HG03108 (cell line): ENCODE measurements at regions not wholly inside any gene's neighbourhood (a gene's known extent, or its start where the extent isn't known, plus 50 kb on each side); places are given as distances from the start of the nearest gene placed in this dataset.

ENCODE experiments used
- ATAC-seq: cut with Tn5 transposase; IDR thresholded peaks from one replicate; pipeline ENCODE4 v1.9.1; 2021; ENCODE audit warnings: moderate library complexity; ENCODE audit not compliant: unreplicated experiment

DNA sequence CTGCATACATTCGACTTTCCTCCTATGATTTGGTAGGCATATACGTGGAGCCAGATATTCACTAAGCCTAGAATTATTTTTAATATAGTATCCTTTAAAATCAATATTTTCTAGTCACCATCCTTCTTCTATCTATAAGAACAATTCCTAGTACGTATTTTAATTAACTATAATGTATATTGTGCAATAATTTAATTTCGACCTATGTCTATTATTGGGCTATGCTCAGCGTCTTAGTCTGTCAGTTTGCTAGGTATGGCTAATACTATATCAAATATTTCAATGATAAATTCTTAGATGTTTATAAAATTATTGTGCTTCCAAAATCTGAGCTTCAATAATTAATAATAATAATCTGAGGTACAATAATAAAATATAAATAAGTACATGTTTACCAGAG, 705.3 kb downstream of the PRELID2 start:
- ATAC-seq, result no peak

DNA sequence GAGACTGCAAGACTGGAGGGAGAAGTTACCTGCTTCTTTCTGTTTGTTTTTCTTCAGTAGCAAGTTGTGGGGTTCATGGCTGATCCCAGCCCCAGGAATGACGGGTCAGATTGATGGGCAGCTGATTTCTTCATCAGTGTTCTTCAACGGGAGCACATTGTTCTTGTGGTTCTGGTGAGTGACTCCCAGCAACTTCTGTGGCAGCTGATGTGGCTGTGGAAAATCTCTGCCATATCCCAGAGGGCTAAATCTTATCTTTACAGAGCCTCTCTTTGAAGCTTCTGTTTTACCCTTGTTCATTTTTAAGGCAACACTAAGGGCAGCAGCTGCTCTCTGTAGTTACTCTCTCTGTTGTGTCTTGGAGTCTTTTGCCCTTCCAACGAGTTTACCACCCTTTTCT, 710.3 kb downstream of the PRELID2 start:
- no peak for ATAC-seq

- no peak for ATAC-seq
Measured at GRCh38 chr5:145118611-145119010, 716.5 kb downstream of the PRELID2 start.

DNA sequence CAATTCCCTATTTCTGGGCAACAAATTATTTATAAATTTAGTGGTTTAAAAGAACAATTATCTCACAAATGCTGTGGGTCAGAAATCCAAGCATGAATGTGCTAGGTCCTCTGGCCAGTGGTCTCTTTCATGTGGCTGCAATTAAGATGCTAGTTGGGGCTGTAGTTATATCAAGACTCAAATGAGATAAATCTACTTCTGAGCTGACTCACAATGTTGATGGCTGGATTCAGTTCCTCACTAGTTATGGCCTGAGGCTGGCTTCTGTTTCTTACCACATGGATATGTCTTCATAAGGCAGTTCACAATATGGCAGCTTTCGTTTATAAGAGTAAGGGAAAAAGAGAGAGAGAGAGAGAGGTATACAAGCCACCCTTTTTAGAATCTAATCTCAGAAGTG, 717.0 kb downstream of the PRELID2 start:
- ATAC-seq, result no peak

GRCh38 chr5:145117285-145117684, 717.9 kb downstream of the PRELID2 start:
- no peak for ATAC-seq

DNA sequence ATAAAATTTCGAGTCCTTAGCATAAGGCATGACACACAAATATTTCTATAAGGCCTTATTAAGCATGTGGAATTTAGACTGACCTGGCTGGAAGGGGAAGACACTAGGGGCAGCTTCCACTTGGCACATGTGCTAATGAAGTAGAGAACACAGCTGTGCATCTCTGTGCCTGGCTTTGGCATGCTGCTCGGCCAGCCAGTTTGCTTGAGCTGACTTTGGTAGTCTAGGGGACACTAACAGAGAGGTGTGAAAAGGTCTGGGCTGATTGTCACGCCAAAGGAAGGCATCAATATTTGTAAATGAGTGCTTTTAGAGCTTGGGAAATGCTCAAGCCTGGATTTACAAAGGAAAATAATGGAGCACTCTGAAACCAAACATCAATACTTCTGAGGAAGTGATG, 723.7 kb downstream of the PRELID2 start:
- ATAC-seq, result no peak

DNA sequence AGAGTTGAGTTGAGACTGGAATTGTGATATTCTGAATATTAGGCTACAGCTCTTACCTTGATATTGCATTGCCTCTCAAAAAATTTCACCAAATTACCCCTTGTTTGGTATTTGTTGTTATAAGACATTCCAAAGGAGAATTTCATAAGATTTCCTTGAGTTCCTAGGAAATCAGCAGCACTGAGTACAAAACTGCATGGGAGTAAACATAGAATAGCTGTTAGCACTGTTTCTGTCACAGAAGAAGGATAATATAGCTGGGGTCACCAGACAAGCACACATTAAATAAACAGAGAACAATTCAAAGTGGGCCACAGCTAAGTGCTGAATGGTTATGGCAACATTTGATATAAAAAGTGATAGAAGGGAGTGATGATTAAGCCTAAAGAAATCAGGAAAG, 724.3 kb downstream of the PRELID2 start:
- ATAC-seq, result no peak

DNA sequence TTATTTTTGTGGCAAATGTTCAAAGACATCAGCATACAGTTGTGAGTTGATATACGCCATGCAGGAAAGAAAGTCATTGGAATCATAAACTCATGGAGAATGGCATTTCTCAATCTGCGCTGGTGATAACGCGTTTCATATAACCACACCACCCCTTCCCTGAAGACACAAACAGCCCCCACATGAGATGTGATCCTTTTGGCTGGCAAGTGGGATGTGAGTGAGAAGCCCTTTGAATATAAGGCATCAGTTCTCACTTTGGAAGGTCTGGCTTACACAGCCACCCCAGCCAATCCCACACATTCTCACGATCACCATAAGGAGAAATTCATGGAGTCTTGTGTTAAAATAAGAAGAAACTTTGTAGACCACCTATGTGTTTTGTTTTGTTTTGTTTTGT, 725.0 kb downstream of the PRELID2 start:
- no peak for ATAC-seq

GRCh38 chr5:145105384-145105783, 729.8 kb downstream of the PRELID2 start:
- no peak for ATAC-seq

GRCh38 chr5:145104106-145104505, 731.0 kb downstream of the PRELID2 start:
- no peak for ATAC-seq

- ATAC-seq, result no peak
Measured at GRCh38 chr5:145101246-145101645, 733.9 kb downstream of the PRELID2 start.

DNA sequence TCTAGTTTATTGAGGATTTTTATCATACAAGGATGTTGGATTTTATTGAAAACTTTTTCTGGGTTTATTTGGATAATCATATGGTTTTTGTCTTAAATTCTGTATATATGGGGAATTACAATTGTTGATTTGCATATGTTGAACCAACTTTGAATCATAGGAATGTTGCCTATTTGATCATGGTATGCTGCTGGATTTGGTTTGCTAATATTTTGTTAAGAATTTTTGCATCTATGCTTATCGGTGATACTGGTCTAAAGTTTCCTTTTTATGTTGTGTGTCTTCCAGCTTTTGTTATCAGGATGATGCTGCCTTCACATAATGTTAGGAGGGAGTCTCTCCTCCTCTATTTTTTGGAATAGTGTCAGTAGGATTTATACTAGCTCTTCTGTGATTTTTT, 745.0 kb downstream of the PRELID2 start:
- ATAC-seq, result no peak

- no peak for ATAC-seq
Measured at GRCh38 chr5:145084834-145085233, 750.3 kb downstream of the PRELID2 start.

DNA sequence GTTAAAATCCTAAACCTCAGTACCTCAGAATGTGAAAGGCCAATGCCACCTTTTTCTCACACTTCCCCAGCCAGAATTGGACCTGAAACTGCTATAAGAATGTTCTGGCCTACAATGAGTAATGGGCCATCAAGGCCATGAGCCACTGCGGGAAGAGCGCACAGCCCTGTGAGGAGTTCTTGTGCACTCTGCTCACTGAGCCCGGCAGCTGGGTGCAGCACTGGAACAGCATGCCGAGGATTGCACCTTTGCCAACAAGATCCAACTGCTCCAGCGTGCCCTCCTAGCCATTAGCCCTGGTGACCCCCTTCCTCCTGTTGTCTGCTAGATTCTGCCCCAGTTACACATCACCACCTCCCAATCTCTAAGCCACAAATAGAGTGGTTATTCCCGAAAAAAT, 758.1 kb downstream of the PRELID2 start:
- no peak for ATAC-seq

- no peak for ATAC-seq
Measured at GRCh38 chr5:145076040-145076439, 759.1 kb downstream of the PRELID2 start.

- no peak for ATAC-seq
Measured at GRCh38 chr5:145072889-145073288, 762.3 kb downstream of the PRELID2 start.

DNA sequence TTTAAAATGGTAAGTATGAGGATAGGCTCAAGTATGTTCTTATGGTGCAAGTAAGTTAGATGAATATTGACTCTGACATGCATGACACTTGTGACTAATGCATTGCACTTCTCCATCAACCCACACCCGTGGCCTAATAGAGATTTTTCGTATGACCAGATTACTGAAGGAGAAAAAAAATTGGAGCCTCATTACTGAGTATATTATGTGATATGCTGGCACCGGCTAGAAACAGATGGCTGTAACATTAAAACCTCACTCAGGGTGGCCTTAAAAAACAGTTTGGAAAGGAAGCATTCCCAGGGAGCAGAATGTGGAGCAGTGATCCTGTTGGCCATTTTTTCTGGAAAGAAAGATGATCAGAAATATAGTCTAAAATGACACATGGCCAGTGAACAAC, 766.4 kb downstream of the PRELID2 start:
- ATAC-seq, result no peak

- ATAC-seq, result no peak
Measured at GRCh38 chr5:145062280-145063062, 772.7 kb downstream of the PRELID2 start.

DNA sequence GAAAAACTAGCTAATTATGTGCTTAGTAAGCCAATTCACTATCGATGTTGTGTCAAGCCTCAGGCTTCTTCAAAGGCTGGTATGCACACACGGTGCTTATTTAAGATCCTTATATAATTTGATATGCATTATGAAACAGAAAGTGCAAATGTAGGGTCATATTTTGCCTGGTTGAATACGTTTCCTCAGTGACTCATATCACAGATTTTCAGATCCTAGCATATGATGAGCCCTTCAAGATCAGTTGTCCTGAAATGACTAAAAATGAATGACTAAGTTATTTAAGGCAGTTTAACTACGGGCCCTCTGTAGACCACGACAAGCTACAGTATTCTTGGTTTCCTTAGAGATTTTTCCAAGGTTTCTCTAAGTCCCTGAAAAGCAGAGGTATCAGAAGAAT, 778.3 kb downstream of the PRELID2 start:
- peak; percentile 98 for ATAC-seq

DNA sequence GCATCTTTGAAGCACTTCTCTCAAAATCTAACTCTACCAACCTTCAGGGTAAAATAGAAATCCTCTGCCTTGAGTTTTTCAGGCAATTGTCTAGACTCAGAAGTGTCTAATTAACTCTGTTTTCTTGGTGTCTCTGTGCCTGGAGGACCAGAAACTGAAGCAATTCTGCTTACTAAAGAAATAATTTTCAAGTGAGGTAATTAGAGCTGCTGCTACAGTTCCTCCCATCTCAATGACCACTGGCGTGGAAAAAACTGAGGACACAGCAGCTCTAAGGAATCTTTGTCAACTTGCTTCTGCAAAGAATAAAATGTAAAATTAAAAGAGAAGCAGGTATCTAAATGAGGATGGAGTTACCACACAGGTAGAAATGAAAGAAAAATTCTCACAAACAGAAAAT, 785.0 kb downstream of the PRELID2 start:
- no peak for ATAC-seq

DNA sequence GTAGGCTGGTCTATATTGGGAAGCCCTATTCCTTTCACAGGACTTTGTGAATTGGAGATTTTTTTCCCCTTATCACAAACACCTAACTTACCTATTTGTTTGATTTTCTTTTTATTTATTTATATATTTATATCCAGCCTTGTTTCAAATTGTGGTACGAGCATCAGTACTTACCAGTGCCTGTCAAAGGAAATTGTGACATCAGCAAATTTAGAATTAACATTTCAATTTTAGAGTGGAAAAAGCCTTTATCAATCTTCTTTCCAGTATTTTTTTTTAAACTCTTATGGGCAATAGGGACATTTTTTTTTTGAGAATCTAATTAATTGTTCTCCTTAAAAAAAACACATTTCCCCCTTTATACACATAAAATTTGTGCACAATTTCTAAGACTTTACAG, 790.2 kb downstream of the PRELID2 start:
- ATAC-seq, result no peak

GRCh38 chr5:145028626-145029025, 806.5 kb downstream of the PRELID2 start:
- no peak for ATAC-seq

DNA sequence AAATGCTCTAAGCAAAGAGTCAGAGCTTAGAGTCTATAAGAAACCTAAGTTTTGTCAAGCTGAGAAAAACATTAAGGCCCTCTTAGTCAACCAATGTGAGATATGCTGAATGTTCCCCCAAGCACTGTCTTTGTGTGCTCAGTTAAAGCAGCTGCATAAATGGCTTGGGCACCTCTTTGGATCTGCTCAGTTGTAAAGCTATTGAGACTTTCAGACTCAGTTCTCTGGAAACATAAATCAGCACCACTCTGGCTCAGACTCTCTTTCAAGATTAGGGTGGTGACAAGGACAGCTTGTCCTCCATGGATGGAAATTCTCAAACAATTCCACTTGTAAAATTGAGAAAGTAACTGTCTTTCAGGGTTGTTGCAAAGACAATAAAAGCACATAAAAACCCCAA, 807.9 kb downstream of the PRELID2 start:
- ATAC-seq, result no peak
